ENCODE measurements at regions not wholly inside any gene's neighbourhood (a gene's known extent, or its start where the extent isn't known, plus 50 kb on each side); places are given as distances from the start of the nearest gene placed in this dataset.
"Not testable (repeated sequence)": the region's sequence is repeated elsewhere in the genome, so short reads cannot be mapped to it uniquely, and the experiment has no call there.

- Histone ChIP-seq H2AFZ (no peak overlapping the region), H3K27ac (no peak overlapping the region), H3K4me1 (ENCODE audit: insufficient read depth) (no peaks in the 10 kb centered on the region), H3K4me3 (no peak overlapping the region), H3K36me3 (replicated peaks; ENCODE audit: insufficient read depth, low read depth) (no peaks in the 10 kb centered on the region), H3K9me2 (replicated peaks; ENCODE audit: insufficient read depth) (no peaks in the 10 kb centered on the region), H3K9me3 (ENCODE audit: low read depth) (no peaks in the 10 kb centered on the region), H3K79me2 (no peaks in the 10 kb centered on the region), H3K27me3 (no peaks in the 10 kb centered on the region), H4K20me1 (ENCODE audit: insufficient read depth, poor library complexity, severe bottlenecking) (no peaks in the 10 kb centered on the region), H3K4me2 (no peak overlapping the region)
- TF ChIP-seq EZH2 (IDR thresholded peaks at IDR 0.05; ENCODE audit: borderline replicate concordance) (no peak), CTCF (IDR thresholded peaks at IDR 0.05; ENCODE audit: poor library complexity) (no peak), EZH2phosphoT487 (IDR thresholded peaks at IDR 0.05; ENCODE audit: low read depth, severe bottlenecking, unreplicated experiment) (no peak)
- 95% methylated on average over 1 of the region's 1 CpG for WGBS (ENCODE audit: low lambda C conversion rate, missing lambda C conversion rate)
- DNase-seq (ENCODE audit: low spot score): no peak
These were observed 605.5 kb downstream of the LTN1 start for GRCh38 chr21:28387220-28387619.

- no peaks in the 10 kb centered on the region for H3K79me2 ChIP-seq
- no peaks in the 10 kb centered on the region for H4K20me1 ChIP-seq (ENCODE audit: insufficient read depth, poor library complexity, severe bottlenecking)
- H3K4me2 ChIP-seq: no peak overlapping the region
- no peaks in the 10 kb centered on the region for H3K4me1 ChIP-seq (ENCODE audit: insufficient read depth)
- H2AFZ ChIP-seq: no peak overlapping the region
- H3K27me3 ChIP-seq: no peaks in the 10 kb centered on the region
- H3K9me2 ChIP-seq (replicated peaks; ENCODE audit: insufficient read depth): no peaks in the 10 kb centered on the region
- DNase-seq (ENCODE audit: low spot score): no peak
- H3K9me3 ChIP-seq (ENCODE audit: low read depth): no peaks in the 10 kb centered on the region
- TF ChIP-seq EZH2 (IDR thresholded peaks at IDR 0.05; ENCODE audit: borderline replicate concordance) (no peak), CTCF (IDR thresholded peaks at IDR 0.05; ENCODE audit: poor library complexity) (no peak), EZH2phosphoT487 (IDR thresholded peaks at IDR 0.05; ENCODE audit: low read depth, severe bottlenecking, unreplicated experiment) (no peak)
- H3K36me3 ChIP-seq (replicated peaks; ENCODE audit: insufficient read depth, low read depth): no peaks in the 10 kb centered on the region
- 94% methylated on average over 1 of the region's 1 CpG for WGBS (ENCODE audit: low lambda C conversion rate, missing lambda C conversion rate)
- H3K27ac ChIP-seq: no peak overlapping the region
- H3K4me3 ChIP-seq: no peak overlapping the region
These were observed 606.8 kb downstream of the LTN1 start for GRCh38 chr21:28385845-28386244.

- H3K9me2 ChIP-seq (replicated peaks; ENCODE audit: insufficient read depth); H3K27me3 ChIP-seq; H3K27ac ChIP-seq; H3K4me2 ChIP-seq; H3K4me1 ChIP-seq (ENCODE audit: insufficient read depth); DNase-seq (ENCODE audit: low spot score); H3K9me3 ChIP-seq (ENCODE audit: low read depth); H3K79me2 ChIP-seq; H3K36me3 ChIP-seq (replicated peaks; ENCODE audit: insufficient read depth, low read depth); H2AFZ ChIP-seq; H3K4me3 ChIP-seq; H4K20me1 ChIP-seq (ENCODE audit: insufficient read depth, poor library complexity, severe bottlenecking): not testable (repeated sequence)
- 94% methylated on average over 2 of the region's 2 CpGs for WGBS (ENCODE audit: low lambda C conversion rate, missing lambda C conversion rate)
These were observed 611.5 kb downstream of the LTN1 start for GRCh38 chr21:28381000-28381745.

GRCh38 chr21:28380241-28380640, 612.4 kb downstream of the LTN1 start:
- H4K20me1 ChIP-seq (ENCODE audit: insufficient read depth, poor library complexity, severe bottlenecking): no peaks in the 10 kb centered on the region
- no peak overlapping the region for H3K4me2 ChIP-seq
- H3K36me3 ChIP-seq (replicated peaks; ENCODE audit: insufficient read depth, low read depth): no peaks in the 10 kb centered on the region
- no peaks in the 10 kb centered on the region for H3K9me2 ChIP-seq (replicated peaks; ENCODE audit: insufficient read depth)
- H3K27me3 ChIP-seq: no peaks in the 10 kb centered on the region
- no peak overlapping the region for H3K27ac ChIP-seq
- 88% methylated on average over 7 of the region's 7 CpGs for WGBS (ENCODE audit: low lambda C conversion rate, missing lambda C conversion rate)
- H3K79me2 ChIP-seq: no peaks in the 10 kb centered on the region
- H3K4me3 ChIP-seq: no peak overlapping the region
- no peaks in the 10 kb centered on the region for H3K4me1 ChIP-seq (ENCODE audit: insufficient read depth)
- TF ChIP-seq EZH2 (IDR thresholded peaks at IDR 0.05; ENCODE audit: borderline replicate concordance): no peak
- TF ChIP-seq CTCF (IDR thresholded peaks at IDR 0.05; ENCODE audit: poor library complexity): no peak
- no peak for TF ChIP-seq EZH2phosphoT487 (IDR thresholded peaks at IDR 0.05; ENCODE audit: low read depth, severe bottlenecking, unreplicated experiment)
- no peak overlapping the region for H2AFZ ChIP-seq
- no peak for DNase-seq (ENCODE audit: low spot score)
- H3K9me3 ChIP-seq (ENCODE audit: low read depth): no peaks in the 10 kb centered on the region
